ENCODE measurements at regions not wholly inside any gene's neighbourhood (a gene's known extent, or its start where the extent isn't known, plus 50 kb on each side); places are given as distances from the start of the nearest gene placed in this dataset.
A peak's percentile ranks its signal among the peaks of the same experiment; 100 is the strongest.

DNA sequence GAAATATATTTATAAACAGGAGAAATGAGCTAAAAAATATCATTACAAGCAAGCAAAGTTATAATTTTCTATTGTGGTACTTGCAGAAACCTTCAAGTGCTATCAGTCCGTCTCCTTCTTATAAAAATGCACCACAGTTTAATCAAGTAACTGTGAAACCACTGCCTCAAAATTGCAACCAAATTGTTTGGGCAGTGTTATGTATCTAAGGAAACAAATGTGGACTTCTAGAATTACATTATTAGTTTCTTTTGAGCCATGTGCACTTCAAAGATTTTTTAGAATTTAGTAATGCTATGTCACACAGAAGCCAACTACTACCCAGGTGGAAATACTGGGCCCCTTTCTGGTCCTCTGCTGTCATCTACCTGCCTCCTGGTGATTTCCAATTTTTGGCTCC is 495.6 kb downstream of the NYAP2 start:
- Mint-ChIP-seq H3K27ac (peak overlapping the region; percentile 75), H3K4me1 (peaks cover 9% of the 10 kb centered on the region), H3K27me3 (ENCODE audit: low read depth) (no peaks in the 10 kb centered on the region), H3K36me3 (no peaks in the 10 kb centered on the region), H3K9me3 (peaks cover 12% of the 10 kb centered on the region), H3K4me3 (no peak overlapping the region)
- DNase-seq (ENCODE audit: low spot score in 2 of 2, unreplicated experiment in 2 of 2) = no peak
- TF ChIP-seq, protein P1, sequence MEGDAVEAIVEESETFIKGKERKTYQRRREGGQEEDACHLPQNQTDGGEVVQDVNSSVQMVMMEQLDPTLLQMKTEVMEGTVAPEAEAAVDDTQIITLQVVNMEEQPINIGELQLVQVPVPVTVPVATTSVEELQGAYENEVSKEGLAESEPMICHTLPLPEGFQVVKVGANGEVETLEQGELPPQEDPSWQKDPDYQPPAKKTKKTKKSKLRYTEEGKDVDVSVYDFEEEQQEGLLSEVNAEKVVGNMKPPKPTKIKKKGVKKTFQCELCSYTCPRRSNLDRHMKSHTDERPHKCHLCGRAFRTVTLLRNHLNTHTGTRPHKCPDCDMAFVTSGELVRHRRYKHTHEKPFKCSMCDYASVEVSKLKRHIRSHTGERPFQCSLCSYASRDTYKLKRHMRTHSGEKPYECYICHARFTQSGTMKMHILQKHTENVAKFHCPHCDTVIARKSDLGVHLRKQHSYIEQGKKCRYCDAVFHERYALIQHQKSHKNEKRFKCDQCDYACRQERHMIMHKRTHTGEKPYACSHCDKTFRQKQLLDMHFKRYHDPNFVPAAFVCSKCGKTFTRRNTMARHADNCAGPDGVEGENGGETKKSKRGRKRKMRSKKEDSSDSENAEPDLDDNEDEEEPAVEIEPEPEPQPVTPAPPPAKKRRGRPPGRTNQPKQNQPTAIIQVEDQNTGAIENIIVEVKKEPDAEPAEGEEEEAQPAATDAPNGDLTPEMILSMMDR (IDR thresholded peaks at IDR 0.05; ENCODE audit: unreplicated experiment) = no peak

DNA sequence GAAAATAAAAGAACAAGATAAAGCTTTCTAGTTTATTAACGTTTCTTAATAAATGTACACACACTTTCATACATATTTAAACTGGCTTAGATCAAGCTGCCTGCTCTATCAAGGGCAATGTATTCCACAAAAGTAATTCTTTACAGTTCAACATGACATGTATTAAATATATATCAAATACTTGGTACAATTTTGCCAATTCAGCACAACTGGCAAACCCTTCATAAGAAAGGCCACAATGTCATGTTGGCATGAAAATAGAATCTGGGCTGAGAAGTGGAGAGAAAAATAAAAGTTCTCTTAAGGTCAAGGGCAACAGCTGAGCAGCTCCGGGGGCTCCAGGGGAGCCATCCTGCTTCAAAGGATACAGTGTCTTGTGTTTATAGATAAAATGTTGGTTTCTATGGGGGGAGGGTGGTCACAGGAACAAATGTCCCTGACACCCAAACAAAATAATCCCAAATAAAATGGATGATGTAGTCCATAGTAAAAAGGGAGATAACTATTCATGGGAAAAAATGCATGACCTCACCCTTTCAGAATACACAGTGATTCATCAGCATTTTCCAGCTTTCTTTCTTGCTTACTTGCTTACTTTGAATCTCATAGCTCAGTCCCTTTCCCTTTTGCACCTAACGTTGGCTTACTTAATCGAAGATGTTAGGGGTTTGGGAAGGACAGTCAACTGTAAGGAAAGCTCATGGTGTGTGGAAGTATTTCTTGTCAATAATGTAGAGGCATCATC is 494.9 kb downstream of the NYAP2 start:
- Mint-ChIP-seq H3K9me3 (peaks cover 8% of the 10 kb centered on the region), H3K27ac (peak overlapping the region; percentile 75), H3K36me3 (no peaks in the 10 kb centered on the region), H3K4me1 (peaks cover 10% of the 10 kb centered on the region), H3K4me3 (no peak overlapping the region), H3K27me3 (ENCODE audit: low read depth) (no peaks in the 10 kb centered on the region)
- TF ChIP-seq, protein P1 (IDR thresholded peaks at IDR 0.05; ENCODE audit: unreplicated experiment) = no peak
- DNase-seq (ENCODE audit: low spot score in 2 of 2, unreplicated experiment in 2 of 2) = no peak

DNA sequence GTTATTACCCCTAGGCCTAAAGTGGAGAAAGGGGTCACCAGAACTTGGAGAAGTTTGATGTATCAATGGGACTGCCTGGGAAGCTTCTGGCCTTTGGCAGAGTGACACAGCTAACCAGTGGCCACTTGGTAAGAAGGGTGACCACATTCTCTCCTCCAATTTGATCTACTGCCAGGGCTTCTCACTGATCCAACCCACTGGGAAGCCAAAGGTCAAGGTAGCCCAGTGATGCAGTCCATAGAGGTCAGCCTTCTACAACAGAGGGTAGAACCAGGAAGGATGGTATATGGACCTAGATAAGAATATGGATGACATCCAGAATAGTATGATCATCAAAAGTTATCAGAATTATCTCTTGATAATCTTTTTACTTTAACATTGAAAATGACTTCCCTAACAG is 493.6 kb downstream of the NYAP2 start:
- peaks cover 3% of the 10 kb centered on the region for H3K9me3 Mint-ChIP-seq
- H3K36me3 Mint-ChIP-seq = no peaks in the 10 kb centered on the region
- no peak overlapping the region for H3K27ac Mint-ChIP-seq
- no peak for DNase-seq (ENCODE audit: low spot score in 2 of 2, unreplicated experiment in 2 of 2)
- TF ChIP-seq, protein P1 (IDR thresholded peaks at IDR 0.05; ENCODE audit: unreplicated experiment) = no peak
- peaks cover 10% of the 10 kb centered on the region for H3K4me1 Mint-ChIP-seq
- no peaks in the 10 kb centered on the region for H3K27me3 Mint-ChIP-seq (ENCODE audit: low read depth)
- H3K4me3 Mint-ChIP-seq = no peak overlapping the region

DNA sequence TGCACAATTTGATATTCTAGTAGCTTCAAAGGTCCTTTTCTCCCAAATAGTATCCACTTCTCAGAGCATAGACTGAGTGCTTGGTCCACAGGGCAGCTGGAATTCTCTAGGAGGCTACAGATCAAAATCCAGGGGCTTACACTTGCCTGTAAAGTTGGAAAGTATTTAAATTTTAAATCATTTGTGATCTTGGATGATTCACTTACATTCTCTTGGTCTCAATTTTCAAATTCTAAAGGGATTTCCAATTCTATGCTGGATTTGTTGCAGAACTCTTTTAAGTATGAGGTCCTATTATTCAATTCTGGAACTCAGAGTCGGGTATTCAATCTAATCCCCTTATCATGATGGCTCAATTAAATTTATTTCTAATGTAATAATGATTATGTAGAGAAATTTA is 492.3 kb downstream of the NYAP2 start:
- no peaks in the 10 kb centered on the region for H3K27me3 Mint-ChIP-seq (ENCODE audit: low read depth)
- DNase-seq (ENCODE audit: low spot score in 2 of 2, unreplicated experiment in 2 of 2) = no peak
- H3K4me1 Mint-ChIP-seq = peaks cover 10% of the 10 kb centered on the region
- no peak overlapping the region for H3K27ac Mint-ChIP-seq
- H3K4me3 Mint-ChIP-seq = no peak overlapping the region
- no peaks in the 10 kb centered on the region for H3K36me3 Mint-ChIP-seq
- H3K9me3 Mint-ChIP-seq = no peaks in the 10 kb centered on the region
- TF ChIP-seq, protein P1 (IDR thresholded peaks at IDR 0.05; ENCODE audit: unreplicated experiment) = no peak

DNA sequence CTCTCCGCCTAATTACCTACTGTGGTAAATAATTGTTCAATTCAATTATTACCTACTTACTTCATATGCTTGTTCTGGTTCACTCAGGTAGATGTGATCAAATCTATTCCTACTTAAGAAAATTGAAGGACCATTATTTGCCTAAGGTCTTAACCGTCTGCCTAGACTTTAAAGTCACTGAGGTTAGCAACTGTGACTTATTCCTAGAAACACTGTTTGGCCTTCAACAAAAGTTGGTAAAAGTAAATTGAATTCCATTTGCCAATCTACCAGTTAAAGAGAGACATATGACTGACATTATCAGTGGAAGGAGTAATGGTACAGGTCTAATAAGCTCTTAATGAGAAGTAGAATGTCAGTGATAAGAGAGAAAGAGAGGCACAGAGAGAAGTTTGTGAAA is 491.5 kb downstream of the NYAP2 start:
- no peak overlapping the region for H3K4me3 Mint-ChIP-seq
- no peak for DNase-seq (ENCODE audit: low spot score in 2 of 2, unreplicated experiment in 2 of 2)
- no peak overlapping the region for H3K27ac Mint-ChIP-seq
- TF ChIP-seq, protein P1 (IDR thresholded peaks at IDR 0.05; ENCODE audit: unreplicated experiment) = no peak
- H3K36me3 Mint-ChIP-seq = no peaks in the 10 kb centered on the region
- no peaks in the 10 kb centered on the region for H3K27me3 Mint-ChIP-seq (ENCODE audit: low read depth)
- no peaks in the 10 kb centered on the region for H3K9me3 Mint-ChIP-seq
- peaks cover 10% of the 10 kb centered on the region for H3K4me1 Mint-ChIP-seq
